ENCODE measurements at regions not wholly inside any gene's neighbourhood (a gene's known extent, or its start where the extent isn't known, plus 50 kb on each side); places are given as distances from the start of the nearest gene placed in this dataset.

- no peak for TF ChIP-seq POLR2AphosphoS5 (IDR thresholded peaks at IDR 0.05)
- TF ChIP-seq CTCF (IDR thresholded peaks at IDR 0.05) = no peak
- TF ChIP-seq POLR2A (IDR thresholded peaks at IDR 0.05) = no peak
Observed at GRCh38 chr18:78671551-78671950, 308.1 kb upstream of the SALL3 start.

All from sigmoid colon (tissue), 4 donors.